Calu3 (cell line): ENCODE measurements at regions not wholly inside any gene's neighbourhood (a gene's known extent, or its start where the extent isn't known, plus 50 kb on each side); places are given as distances from the start of the nearest gene placed in this dataset.
A peak's percentile ranks its signal among the peaks of the same experiment; 100 is the strongest.

Source experiments
- BruUV-seq: library from RNA; stranded (reverse); fragments of 400-500 nt; replicated peaks from 2 replicates; lab custom pipeline; 2021; lab: Mats Ljungman, UMichigan
- CTCF ChIA-PET: fragments of 300-600 bp; sonication (Branson Sonifier 250); formaldehyde crosslinking; loops from one replicate; lab custom pipeline; 2022; ENCODE audit warnings: antibody characterized with exemption; lab: Charles Lee
- DNase-seq: peaks from one replicate; pipeline ENCODE4 v3.0.0; 2022
- H3K27ac Mint-ChIP-seq: one replicate; pipeline ENCODE4 v1.8.0; 2022; ENCODE audit warnings: mixed read lengths; ENCODE audit not compliant: unreplicated experiment
- H3K27me3 Mint-ChIP-seq: one replicate; pipeline ENCODE4 v1.8.0; 2022; ENCODE audit warnings: mixed read lengths; ENCODE audit not compliant: unreplicated experiment
- H3K36me3 Mint-ChIP-seq: one replicate; pipeline ENCODE4 v1.8.0; 2022; ENCODE audit warnings: mild to moderate bottlenecking, moderate library complexity, mixed read lengths; ENCODE audit not compliant: insufficient read depth, unreplicated experiment
- H3K4me1 Mint-ChIP-seq: one replicate; pipeline ENCODE4 v1.8.0; 2022; ENCODE audit warnings: mild to moderate bottlenecking, low read depth, mixed read lengths; ENCODE audit not compliant: unreplicated experiment
- H3K4me3 Mint-ChIP-seq: one replicate; pipeline ENCODE4 v1.8.0; 2022; ENCODE audit warnings: mild to moderate bottlenecking, low read depth, moderate library complexity, mixed read lengths; ENCODE audit not compliant: unreplicated experiment
- H3K9me3 Mint-ChIP-seq: one replicate; pipeline ENCODE4 v1.8.0; 2022; ENCODE audit warnings: low read depth, mixed read lengths; ENCODE audit not compliant: unreplicated experiment
- intact Hi-C: fragments of 100-400 bp; cut with micrococcal nuclease; formaldehyde crosslinking; loops from one replicate; pipeline ENCODE4 v1.10.0; 2022; ENCODE audit not compliant: unreplicated experiment
- TF ChIP-seq, protein P1 (sequence below): fragments of 200-600 bp; IDR thresholded peaks from one replicate; pipeline ENCODE4 v1.8.0; 2022; ENCODE audit warnings: antibody characterized with exemption; ENCODE audit not compliant: unreplicated experiment

DNA sequence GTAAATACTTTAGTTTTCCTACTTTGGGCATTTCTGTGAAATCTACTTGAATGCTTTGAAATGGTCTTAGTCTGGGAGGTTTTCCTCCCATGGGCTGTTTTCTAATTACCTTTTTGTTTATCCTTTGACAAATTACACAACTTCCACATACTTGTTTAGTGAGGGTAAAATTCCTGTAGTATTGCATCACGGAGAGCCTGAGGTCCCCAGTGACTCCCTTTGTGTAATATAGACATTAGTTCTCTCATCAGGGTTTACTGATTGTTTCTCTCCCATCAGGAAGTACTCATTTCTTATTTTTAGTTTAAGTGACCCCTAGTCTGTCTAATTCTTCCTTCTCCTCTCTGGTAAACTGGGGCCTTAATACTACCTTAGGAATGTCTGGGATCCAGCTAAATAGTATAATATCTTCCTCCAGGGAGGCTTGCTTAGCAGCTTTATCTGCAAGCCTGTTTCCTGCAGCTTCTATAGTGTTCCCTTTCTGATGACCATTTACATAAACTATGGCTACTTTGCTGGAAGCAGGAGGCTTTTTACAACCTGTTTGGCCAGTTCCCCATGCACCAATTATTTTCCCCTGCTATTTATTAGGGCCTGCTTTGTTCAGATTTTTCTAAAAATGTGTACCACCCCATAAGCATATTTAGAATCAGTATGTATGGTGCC lies 87.2 kb upstream of the XCR1 start:
- no peaks in the 10 kb centered on the region for H3K27me3 Mint-ChIP-seq
- H3K4me1 Mint-ChIP-seq: peaks cover 61% of the 10 kb centered on the region
- CTCF ChIA-PET: no interaction called here
- peak overlapping the region; percentile 8 for H3K4me3 Mint-ChIP-seq
- DNase-seq: peak; percentile 31
- peaks cover 23% of the 10 kb centered on the region for H3K36me3 Mint-ChIP-seq
- intact Hi-C loops: loop anchor here (1.0 to 5.0 kb wide), 2 partner anchors 48 to 94 kb away; partner anchors contain the start of gene CCR1
- TF ChIP-seq, protein P1, sequence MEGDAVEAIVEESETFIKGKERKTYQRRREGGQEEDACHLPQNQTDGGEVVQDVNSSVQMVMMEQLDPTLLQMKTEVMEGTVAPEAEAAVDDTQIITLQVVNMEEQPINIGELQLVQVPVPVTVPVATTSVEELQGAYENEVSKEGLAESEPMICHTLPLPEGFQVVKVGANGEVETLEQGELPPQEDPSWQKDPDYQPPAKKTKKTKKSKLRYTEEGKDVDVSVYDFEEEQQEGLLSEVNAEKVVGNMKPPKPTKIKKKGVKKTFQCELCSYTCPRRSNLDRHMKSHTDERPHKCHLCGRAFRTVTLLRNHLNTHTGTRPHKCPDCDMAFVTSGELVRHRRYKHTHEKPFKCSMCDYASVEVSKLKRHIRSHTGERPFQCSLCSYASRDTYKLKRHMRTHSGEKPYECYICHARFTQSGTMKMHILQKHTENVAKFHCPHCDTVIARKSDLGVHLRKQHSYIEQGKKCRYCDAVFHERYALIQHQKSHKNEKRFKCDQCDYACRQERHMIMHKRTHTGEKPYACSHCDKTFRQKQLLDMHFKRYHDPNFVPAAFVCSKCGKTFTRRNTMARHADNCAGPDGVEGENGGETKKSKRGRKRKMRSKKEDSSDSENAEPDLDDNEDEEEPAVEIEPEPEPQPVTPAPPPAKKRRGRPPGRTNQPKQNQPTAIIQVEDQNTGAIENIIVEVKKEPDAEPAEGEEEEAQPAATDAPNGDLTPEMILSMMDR: no peak
- H3K27ac Mint-ChIP-seq: peak overlapping the region; percentile 97
- no TSS peak for BruUV-seq
- no peaks in the 10 kb centered on the region for H3K9me3 Mint-ChIP-seq

- CTCF ChIA-PET: no interaction called here
- H3K27me3 Mint-ChIP-seq: no peaks in the 10 kb centered on the region
- intact Hi-C loops: loop anchor here (1.0 to 5.0 kb wide), 2 partner anchors 49 to 95 kb away; partner anchors contain the start of gene CCR1
- peaks cover 69% of the 10 kb centered on the region for H3K4me1 Mint-ChIP-seq
- peaks cover 23% of the 10 kb centered on the region for H3K36me3 Mint-ChIP-seq
- TF ChIP-seq, protein P1: no peak
- no peaks in the 10 kb centered on the region for H3K9me3 Mint-ChIP-seq
- H3K4me3 Mint-ChIP-seq: peak overlapping the region; percentile 8
- BruUV-seq: no TSS peak
- DNase-seq: no peak
- peak overlapping the region; percentile 97 for H3K27ac Mint-ChIP-seq
Measured at GRCh38 chr3:46113608-46114007, 86.3 kb upstream of the XCR1 start.

DNA sequence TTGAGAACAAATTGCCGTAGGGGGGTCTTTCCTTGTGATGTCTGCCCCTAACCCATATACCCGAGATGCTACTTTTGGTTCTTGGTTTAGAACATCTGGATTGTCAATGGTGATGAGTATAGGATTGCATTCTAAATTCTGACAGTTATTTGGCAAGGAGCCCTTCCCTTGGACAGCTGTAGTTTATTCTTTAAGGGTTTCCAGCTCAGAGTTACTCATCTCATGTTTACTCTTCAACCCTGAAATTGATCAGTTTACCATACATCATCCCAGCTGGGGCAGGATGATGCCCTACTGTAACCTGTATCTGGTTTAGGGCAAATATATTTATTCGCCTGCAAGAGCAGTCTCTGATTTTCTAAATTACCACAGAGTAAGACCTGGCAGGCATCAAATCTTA lies 85.7 kb upstream of the XCR1 start:
- TF ChIP-seq, protein P1: no peak
- DNase-seq: no peak
- Mint-ChIP-seq H3K9me3 (no peaks in the 10 kb centered on the region), H3K4me1 (peaks cover 72% of the 10 kb centered on the region), H3K36me3 (peaks cover 23% of the 10 kb centered on the region), H3K27ac (peak overlapping the region; percentile 75), H3K27me3 (no peaks in the 10 kb centered on the region), H3K4me3 (no peak overlapping the region)
- intact Hi-C loops: loop anchor here (5.0 kb wide), 1 partner anchor 49 kb away; no protein-coding TSS in a partner anchor
- CTCF ChIA-PET: no interaction called here
- BruUV-seq: no TSS peak

DNA sequence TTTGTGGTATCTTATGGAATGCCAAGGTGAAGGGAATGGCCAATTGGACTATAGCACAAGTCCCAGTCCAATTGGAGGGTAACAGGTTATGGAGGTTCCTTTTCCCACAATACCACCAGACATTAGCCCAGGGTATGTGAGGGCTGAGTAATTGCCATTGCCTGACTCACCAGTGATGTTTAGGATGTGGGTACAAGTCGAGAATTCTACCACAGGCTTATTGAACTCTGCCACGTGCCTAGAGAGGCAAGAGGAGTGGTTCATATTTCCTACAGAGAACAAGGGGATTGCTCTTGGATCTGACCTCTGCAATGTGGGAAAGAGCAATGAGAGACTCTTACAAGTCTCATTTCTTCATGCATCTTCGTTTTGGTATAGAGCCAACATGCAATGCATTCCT lies 85.0 kb upstream of the XCR1 start:
- no peaks in the 10 kb centered on the region for H3K9me3 Mint-ChIP-seq
- H3K27ac Mint-ChIP-seq: peak overlapping the region; percentile 75
- intact Hi-C loops: loop anchor here (5.0 kb wide), 1 partner anchor 50 kb away; no protein-coding TSS in a partner anchor
- no peak for DNase-seq
- no peaks in the 10 kb centered on the region for H3K27me3 Mint-ChIP-seq
- BruUV-seq: no TSS peak
- peaks cover 23% of the 10 kb centered on the region for H3K36me3 Mint-ChIP-seq
- CTCF ChIA-PET: no interaction called here
- TF ChIP-seq, protein P1: no peak
- H3K4me1 Mint-ChIP-seq: peaks cover 72% of the 10 kb centered on the region
- H3K4me3 Mint-ChIP-seq: no peak overlapping the region
